A673 (cell line): ENCODE measurements at regions not wholly inside any gene's neighbourhood (a gene's known extent, or its start where the extent isn't known, plus 50 kb on each side); places are given as distances from the start of the nearest gene placed in this dataset.

Source experiments
- CTCF ChIP-seq: fragments of 300-800, 200-600 bp; sonication (generic); conservative IDR thresholded peaks from 2 replicates; pipeline ENCODE4 v1.5.1; 2017; ENCODE audit warnings: low read depth, mild to moderate bottlenecking, antibody characterized with exemption, low read length, moderate library complexity, mixed read lengths
- EZH2 ChIP-seq: fragments of 200-600 bp; sonication (generic); IDR thresholded peaks from 2 replicates; pipeline ENCODE4 v1.6.1; 2017; ENCODE audit warnings: borderline replicate concordance, low read depth, mild to moderate bottlenecking, mixed read lengths, antibody characterized with exemption, low read length; ENCODE audit not compliant: poor library complexity, severe bottlenecking

GRCh38 chr17:77636835-77637817 lies 321.4 kb upstream of the TNRC6C start:
- TF ChIP-seq CTCF (no peak), EZH2 (no peak)
